KOPT-K1 (cell line): ENCODE measurements at regions not wholly inside any gene's neighbourhood (a gene's known extent, or its start where the extent isn't known, plus 50 kb on each side); places are given as distances from the start of the nearest gene placed in this dataset.

Experiments
- H3K27ac ChIP-seq: fragments of 200-600 bp; sonication (generic); 2 replicates; pipeline ENCODE4 v1.5.1; 2016; ENCODE audit warnings: antibody characterized with exemption, mild to moderate bottlenecking, low read depth, low read length; ENCODE audit not compliant: poor library complexity, severe bottlenecking
- H3K36me3 ChIP-seq: fragments of 200-600 bp; sonication (generic); 2 replicates; pipeline ENCODE4 v1.5.1; 2017; ENCODE audit warnings: antibody characterized with exemption, mild to moderate bottlenecking, low read length, moderate library complexity; ENCODE audit not compliant: insufficient read depth
- H3K9me3 ChIP-seq: fragments of 200-600 bp; sonication (generic); 2 replicates; pipeline ENCODE4 v1.5.1; 2017; ENCODE audit warnings: antibody characterized with exemption, low read length, mild to moderate bottlenecking; ENCODE audit not compliant: insufficient read depth, poor library complexity, severe bottlenecking

- Histone ChIP-seq H3K36me3 (no peaks in the 10 kb centered on the region), H3K27ac (no peak overlapping the region), H3K9me3 (no peaks in the 10 kb centered on the region)
Observed at GRCh38 chr15:70158309-70159000, 60.7 kb upstream of the TLE3 start.

DNA sequence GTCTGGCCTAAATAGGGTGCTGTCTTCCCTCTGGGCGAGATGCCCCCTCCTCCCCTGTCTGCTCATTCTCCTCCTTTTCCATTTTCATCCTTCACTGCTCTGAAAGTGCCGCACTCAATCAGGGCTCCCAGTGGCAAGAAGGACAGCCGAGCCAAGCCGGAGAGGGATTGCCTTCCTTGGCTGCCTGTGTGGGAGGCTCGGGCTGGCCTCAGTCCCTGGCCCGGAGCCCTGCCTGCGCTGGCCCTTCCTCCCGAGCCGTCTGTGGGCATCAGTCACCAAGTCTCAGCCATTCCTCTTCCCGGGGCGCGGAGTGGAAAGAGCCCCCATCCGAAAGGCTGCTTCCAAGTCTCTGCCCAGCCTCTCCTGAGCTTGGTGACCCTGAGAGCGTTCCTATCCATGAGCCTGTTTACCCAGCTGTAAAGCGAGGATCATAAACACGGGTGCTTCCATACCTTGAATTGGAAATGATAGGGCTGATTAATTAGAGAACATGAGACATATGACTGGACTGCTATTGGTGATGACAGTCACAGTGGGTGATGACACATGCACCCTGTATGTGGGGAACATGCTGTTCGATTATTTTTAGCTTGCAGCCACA is 59.1 kb upstream of the TLE3 start:
- Histone ChIP-seq H3K9me3 (no peaks in the 10 kb centered on the region), H3K27ac (no peak overlapping the region), H3K36me3 (no peaks in the 10 kb centered on the region)

GRCh38 chr15:70154718-70155347 is 57.1 kb upstream of the TLE3 start:
- H3K27ac ChIP-seq = no peak overlapping the region

DNA sequence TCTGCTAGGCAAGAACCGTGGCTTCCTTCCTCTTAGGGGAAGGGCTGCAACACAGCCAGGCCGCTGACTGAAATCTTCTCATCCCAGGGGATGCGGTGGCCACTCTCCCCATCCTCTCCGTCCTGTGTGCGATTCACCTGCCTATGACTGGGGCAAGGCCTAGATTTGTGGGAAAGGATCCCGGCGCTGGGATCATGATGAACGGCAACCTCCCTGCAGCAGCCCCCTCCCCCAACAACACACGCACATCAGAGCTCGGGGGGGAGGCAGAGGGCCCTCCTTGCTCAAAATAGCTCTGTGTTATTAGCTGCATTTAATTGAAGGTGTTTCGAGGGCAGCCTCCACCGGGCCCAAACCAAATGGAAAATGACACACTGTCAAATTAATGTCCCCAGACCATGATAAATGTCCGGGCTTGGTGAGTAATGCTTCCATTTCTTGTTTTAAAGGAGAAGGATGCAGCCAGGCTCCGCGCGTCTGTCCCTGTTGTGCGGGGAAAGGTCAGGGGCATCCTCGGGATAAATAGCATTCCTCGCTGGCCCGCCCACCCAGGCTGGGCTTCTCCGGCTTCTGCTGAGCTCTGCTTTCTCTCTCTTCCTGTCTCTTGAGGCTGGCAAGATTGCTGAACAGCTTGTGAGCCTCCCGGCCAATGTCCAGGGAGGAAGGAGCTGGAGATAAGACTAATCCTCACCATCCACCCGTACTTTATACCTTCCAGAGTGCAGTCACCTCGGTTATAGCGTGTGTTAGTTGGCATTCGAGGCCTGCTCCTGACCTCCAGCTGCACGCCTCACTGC is 56.4 kb upstream of the TLE3 start:
- Histone ChIP-seq H3K27ac (no peak overlapping the region), H3K9me3 (no peaks in the 10 kb centered on the region), H3K36me3 (no peaks in the 10 kb centered on the region)

More at GRCh38 chr15:70154718-70155347, 57.1 kb upstream of the TLE3 start:
- no peaks in the 10 kb centered on the region for H3K9me3 ChIP-seq
- no peaks in the 10 kb centered on the region for H3K36me3 ChIP-seq

DNA sequence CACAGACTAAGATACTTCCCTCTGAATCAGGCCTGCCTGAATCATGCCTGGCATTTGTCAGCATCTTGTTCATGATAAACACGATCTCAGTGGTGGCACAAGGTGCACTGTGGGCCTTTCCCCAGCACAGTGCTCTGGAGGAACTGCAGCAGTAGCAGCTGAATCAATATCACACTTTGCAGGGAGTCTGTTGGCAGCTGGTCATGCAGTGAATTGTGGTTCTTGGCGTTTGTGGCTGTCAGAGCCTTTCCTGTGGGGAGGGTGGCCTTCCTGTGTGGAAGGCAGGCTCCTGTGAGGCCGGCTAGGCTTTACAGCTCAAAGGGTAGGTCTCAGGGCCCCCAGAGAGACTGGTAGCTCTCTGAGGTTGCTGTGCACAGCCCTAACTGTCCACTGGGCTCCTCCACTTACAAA is 54.4 kb upstream of the TLE3 start:
- H3K27ac ChIP-seq = peak overlapping the region; percentile 27
- no peaks in the 10 kb centered on the region for H3K36me3 ChIP-seq
- no peaks in the 10 kb centered on the region for H3K9me3 ChIP-seq

DNA sequence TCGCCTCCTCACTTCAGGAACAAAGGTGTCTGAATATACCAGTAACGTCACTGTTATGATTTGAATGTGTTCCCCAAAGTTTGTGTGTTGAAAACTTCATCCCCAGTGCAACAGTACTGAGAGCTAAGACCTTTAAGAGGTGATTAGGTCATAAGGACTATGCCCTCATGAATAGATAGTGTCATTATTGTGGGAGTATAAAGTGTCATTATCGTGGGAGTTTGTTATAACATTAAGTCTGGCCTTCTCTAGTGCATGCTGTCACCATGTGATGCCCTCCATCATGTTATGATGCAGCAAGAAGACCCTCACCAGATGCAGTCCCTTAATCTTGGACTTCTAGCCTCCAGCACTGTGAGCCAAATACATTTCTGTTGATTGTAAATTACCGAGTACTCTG is 53.7 kb upstream of the TLE3 start:
- Histone ChIP-seq H3K9me3 (no peaks in the 10 kb centered on the region), H3K36me3 (no peaks in the 10 kb centered on the region), H3K27ac (no peak overlapping the region)

DNA sequence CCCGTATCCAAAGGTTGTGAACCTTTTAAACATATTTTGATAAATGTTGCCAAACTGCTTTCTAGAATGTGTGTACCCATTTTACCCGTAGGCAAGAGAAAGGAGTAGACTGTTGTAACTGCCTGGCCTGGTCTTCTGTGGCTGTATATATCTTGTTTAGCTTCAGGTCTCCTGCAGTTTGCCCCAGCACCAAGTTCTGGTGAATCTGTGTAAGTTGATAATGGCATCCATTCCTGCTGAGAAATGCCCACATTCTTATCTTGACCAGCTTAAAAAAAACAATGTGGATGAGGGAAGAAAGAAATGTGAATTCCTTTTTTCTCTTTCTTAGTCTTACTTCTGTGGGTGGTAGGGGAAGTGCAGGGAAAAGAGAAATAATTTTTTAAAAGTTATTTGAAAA is 53.3 kb upstream of the TLE3 start:
- H3K9me3 ChIP-seq = no peaks in the 10 kb centered on the region
- no peak overlapping the region for H3K27ac ChIP-seq
- H3K36me3 ChIP-seq = no peaks in the 10 kb centered on the region

GRCh38 chr15:70150405-70150747 is 52.7 kb upstream of the TLE3 start:
- H3K36me3 ChIP-seq = no peaks in the 10 kb centered on the region
- H3K27ac ChIP-seq = no peak overlapping the region
- H3K9me3 ChIP-seq = no peaks in the 10 kb centered on the region

- Histone ChIP-seq H3K9me3 (no peaks in the 10 kb centered on the region), H3K27ac (no peak overlapping the region), H3K36me3 (no peaks in the 10 kb centered on the region)
Observed at GRCh38 chr15:70149667-70150404, 52.1 kb upstream of the TLE3 start.

DNA sequence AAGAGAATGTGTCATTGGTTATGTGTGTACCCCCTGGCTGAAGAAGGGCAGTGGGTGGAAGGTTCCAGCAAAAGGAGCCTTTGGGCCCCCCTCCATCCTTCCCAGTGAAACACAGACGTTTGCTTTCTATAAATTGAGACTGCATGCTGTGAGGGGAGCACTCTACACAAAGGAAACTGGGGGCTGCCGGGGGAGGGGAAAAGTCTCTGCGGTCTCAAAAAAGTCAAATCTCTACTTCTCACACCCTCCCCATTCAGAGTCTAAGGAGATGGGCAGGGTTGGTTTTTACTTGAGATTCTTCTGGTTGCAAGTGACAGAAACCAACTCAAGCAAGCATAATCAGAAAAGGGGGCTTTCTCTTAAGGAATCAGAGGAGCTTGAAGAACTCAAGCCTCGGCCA is 50.1 kb upstream of the TLE3 start:
- Histone ChIP-seq H3K9me3 (no peaks in the 10 kb centered on the region), H3K27ac (no peak overlapping the region), H3K36me3 (no peaks in the 10 kb centered on the region)
